GM19239 (cell line): ENCODE measurements at regions not wholly inside any gene's neighbourhood (a gene's known extent, or its start where the extent isn't known, plus 50 kb on each side); places are given as distances from the start of the nearest gene placed in this dataset.
"Not testable (repeated sequence)": the region's sequence is repeated elsewhere in the genome, so short reads cannot be mapped to it uniquely, and the experiment has no call there.

Experiments
- DNase-seq: peaks from one replicate; pipeline ENCODE4 v3.0.0; 2011; ENCODE audit warnings: low spot score; ENCODE audit not compliant: insufficient read length
- FAIRE-seq: peaks from 2 replicates; lab custom pipeline; 2011; peaks lifted over from hg19 to GRCh38; lab: Jason Lieb, UNC

GRCh38 chr2:224094413-224094812 is 55.3 kb upstream of the SERPINE2 start:
- no peak for DNase-seq
- no peak for FAIRE-seq

- not testable (repeated sequence) for FAIRE-seq, DNase-seq
Measured at GRCh38 chr2:224091671-224092070, 52.6 kb upstream of the SERPINE2 start.

DNA sequence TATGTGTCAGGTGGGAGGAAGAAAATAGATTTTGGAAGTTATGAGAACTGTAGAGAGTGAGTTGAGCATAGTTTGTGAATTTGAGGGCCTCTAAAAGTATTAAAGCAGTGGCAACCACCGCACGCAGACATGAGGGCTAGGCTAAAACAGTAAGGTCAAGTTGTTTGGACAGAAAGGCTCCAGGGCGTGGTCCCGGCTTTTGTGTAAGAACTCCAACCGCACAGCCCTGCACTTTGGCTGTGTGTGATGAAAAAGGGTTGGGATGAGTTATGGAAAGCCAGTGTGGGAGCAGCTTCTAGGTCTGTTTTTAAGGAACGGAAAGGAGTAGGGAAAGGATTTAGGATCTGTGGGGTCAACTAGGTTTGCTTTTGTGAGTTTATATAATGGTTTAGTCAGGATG is 50.5 kb upstream of the SERPINE2 start:
- FAIRE-seq, DNase-seq: not testable (repeated sequence)
